GM20431 (cell line): ENCODE measurements at regions not wholly inside any gene's neighbourhood (a gene's known extent, or its start where the extent isn't known, plus 50 kb on each side); places are given as distances from the start of the nearest gene placed in this dataset.

Experiments
- in situ Hi-C: fragments of 300-500 bp; cut with MseI, MboI; formaldehyde crosslinking; loops from one replicate; pipeline ENCODE4 v1.15.0; 2020; ENCODE audit warnings: low sequenced_read_pairs; ENCODE audit not compliant: unreplicated experiment

GRCh38 chr6:164290101-164290500, 875.6 kb downstream of the QKI start:
- in situ Hi-C loops: no loop called here

GRCh38 chr6:164286011-164286410, 871.5 kb downstream of the QKI start:
- in situ Hi-C loops: no loop called here

GRCh38 chr6:164283574-164283973, 869.1 kb downstream of the QKI start:
- in situ Hi-C loops: no loop called here

DNA sequence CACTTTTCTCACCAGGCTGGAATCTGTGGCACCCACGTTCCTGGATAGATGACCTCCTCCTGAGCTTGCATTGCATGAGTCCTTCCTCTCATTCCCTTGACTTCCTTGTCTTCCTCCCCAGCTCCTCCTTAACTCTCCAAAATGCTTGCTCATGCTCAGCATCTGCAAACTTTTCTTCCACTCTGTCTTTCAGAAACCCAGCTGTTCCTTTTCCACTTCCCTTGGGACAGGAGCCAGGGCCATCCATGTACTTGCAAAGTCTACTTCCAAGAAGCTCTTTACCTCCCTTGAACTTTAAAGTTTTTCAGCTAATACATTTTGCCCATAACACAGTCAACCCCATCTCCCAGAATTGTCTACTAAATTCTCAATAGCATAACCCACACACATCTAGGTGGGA, 861.7 kb downstream of the QKI start:
- in situ Hi-C loops: no loop called here

GRCh38 chr6:164275773-164276172, 861.3 kb downstream of the QKI start:
- in situ Hi-C loops: no loop called here

DNA sequence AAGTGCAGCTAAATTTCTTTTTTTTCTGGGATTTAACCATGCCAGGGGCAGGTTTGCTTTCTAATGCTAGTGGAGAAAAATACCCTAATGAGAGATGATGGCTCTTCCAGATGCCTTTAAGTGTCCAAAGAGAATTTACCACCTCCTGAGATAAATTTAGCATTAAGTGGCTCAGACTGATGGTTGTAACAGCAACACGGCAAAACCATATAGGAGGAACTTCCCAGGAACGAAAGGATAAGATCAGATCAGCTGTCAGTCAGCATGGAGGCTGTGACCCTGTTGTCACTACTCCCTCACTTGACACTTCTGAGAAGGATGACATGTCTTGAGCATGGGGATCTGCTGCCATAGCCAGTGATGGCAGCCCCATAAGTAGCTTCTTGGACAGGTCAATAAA, 860.0 kb downstream of the QKI start:
- in situ Hi-C loops: no loop called here

GRCh38 chr6:164273491-164273890, 859.0 kb downstream of the QKI start:
- in situ Hi-C loops: no loop called here

DNA sequence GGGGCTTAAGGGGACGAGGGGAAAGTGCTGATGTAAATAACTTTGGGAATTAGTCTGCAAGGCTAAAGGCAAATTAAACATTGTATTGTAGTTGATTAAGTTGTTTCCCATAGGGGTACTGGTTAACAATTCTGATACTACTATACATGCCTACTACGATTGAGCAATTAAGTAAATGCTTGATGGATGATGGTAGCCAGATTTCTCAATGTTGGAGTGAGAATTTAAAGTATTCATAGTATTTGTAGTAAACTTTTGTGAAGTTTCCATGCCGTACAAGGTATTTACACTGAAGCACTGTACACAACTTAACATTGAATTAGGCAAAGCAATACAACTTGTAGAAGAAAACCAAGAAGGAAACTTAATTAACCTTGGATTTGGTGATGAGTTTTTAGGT, 852.3 kb downstream of the QKI start:
- in situ Hi-C loops: no loop called here

DNA sequence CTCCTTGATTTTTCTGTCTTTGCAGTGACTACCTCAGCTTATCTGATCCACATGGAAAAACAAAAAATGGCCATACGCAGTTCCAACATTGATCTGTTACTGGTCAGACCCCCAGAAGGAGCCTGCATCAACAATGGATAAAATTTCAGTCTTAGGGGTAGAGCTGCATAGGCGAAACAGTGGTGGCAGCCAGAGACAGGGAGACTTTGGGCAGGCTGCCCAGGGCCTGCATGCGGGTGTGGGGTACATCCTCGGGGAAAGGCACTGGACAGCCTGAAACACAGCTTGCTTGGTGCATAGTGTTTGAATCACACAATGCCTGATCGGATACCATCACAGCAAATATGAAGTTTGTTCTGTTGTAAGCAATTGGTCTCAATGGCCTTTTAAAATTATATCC, 847.8 kb downstream of the QKI start:
- in situ Hi-C loops: no loop called here

GRCh38 chr6:164258421-164258820, 843.9 kb downstream of the QKI start:
- in situ Hi-C loops: no loop called here

DNA sequence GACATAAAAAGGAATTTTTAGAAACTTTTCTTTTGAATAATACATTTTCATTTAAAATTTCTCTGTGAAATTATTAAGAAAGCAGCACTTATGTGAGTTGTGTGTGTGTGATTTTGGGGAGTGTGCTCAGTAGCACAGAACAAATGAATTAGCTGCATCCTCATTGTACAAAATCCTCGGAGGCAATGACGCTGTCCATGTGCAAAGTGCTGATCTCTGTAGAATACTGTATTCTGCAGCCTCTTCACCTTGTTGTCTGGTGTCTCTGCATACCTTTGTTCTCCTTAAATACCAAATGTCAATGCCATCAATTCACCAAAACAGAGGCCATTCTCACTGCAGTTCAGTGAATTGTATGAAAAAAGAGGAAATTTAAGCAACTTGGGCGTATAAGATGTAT, 838.4 kb downstream of the QKI start:
- in situ Hi-C loops: no loop called here

GRCh38 chr6:164252291-164252690, 837.8 kb downstream of the QKI start:
- in situ Hi-C loops: no loop called here

DNA sequence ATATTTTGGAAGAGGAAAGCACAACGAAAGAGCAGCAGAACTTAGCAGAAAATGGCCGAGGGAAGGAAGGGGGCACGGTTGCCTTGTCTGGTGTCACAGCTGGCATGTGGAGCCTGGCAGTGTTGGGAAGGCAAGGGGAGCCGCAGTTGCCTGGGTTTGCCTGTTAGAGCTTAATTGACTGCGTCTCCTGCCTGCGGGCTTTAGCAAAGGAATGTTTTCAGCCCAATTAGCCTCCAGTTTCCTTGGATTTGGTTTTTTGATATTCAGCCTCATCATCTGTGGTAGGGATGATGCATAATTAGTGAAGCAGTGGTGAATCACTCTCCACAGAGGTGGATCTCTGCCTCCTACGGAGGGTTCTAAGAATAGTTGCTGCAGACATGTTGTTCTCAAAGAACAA, 832.6 kb downstream of the QKI start:
- in situ Hi-C loops: no loop called here

DNA sequence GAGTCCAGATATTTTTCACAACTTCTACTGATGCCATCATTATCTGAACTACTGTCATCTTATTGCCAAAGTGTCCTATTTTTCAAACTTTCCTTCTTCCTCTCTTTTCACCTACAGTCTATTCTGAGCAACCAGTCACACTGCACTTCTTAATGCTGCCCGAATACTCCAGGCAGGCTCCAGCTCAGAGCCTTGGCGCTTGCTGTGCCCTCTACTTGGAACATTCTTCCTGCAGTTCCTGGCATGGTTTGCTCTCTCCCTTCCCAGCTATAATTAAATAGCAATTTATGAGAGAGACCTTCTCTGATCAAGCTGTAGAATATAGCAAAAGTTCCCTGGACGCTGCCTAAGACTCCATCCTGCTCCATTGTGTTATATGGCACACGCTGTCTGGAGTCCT, 831.6 kb downstream of the QKI start:
- in situ Hi-C loops: no loop called here

DNA sequence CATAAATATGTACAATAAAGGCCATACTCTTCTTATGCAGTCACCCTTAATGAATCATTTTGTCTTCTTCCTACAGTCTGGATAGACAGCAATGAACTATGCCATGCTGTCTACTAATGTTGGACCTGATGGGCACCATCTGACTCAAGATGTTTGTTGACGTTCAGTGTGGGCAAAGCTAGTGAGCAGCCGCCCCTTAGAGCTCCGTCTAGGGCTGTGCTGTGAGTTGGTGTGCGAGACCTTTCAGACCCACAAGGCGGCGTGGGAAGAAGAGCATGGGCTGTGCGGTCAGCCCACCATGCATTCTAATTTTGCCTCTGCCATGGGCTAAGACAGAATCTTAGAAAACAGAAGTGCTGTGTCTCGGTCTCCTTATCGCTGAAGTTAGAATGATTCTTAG, 829.4 kb downstream of the QKI start:
- in situ Hi-C loops: no loop called here

GRCh38 chr6:164243012-164243610, 828.6 kb downstream of the QKI start:
- in situ Hi-C loops: no loop called here

GRCh38 chr6:164230804-164231203, 816.3 kb downstream of the QKI start:
- in situ Hi-C loops: no loop called here

DNA sequence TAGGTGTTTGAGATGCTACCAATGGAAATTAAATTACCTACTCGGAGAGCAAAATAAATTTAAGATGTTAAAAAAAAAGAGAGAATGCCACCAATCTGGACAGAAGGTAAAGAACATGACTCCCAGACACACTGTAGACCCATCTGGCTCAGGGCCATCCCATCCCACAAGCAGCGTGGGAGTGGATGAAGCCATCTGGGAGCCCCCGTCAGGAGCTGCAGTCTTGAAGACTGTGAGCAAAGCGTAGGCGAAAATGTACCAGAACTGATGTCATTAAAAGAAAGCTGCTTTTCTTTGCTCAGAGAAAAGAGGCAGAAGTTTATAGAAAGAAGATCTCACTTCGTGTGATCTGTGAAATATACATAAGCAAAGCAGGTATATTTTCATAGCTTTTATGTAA, 815.7 kb downstream of the QKI start:
- in situ Hi-C loops: no loop called here

GRCh38 chr6:164229716-164230115, 815.2 kb downstream of the QKI start:
- in situ Hi-C loops: no loop called here

- in situ Hi-C loops: no loop called here
Observed at GRCh38 chr6:164227952-164228522, 813.5 kb downstream of the QKI start.

DNA sequence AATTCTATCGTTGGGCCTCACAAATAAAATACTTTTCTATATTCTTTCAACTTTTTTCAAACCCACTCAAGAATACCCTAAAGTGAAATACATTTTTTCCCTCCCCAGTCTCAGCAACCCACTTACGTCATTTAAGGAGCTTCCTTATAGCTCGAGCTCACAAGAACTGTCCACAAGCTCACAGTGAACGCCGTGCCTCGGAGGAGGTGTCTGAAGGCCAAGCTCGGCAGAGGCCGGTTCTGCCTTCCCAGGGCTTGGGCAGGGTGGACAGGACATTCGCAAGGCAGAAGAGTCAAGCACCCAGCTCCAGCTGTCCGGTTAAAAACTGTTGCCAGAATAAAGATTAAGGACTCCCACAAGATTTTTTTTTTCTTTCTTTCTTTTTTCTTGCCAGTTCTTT, 802.3 kb downstream of the QKI start:
- in situ Hi-C loops: no loop called here

GRCh38 chr6:164216368-164216767, 801.9 kb downstream of the QKI start:
- in situ Hi-C loops: no loop called here
